Tibial artery (tissue), 4 donors: ENCODE measurements at regions not wholly inside any gene's neighbourhood (a gene's known extent, or its start where the extent isn't known, plus 50 kb on each side); places are given as distances from the start of the nearest gene placed in this dataset.

Experiments used
- DNase-seq, 2 donors: peaks; one replicate each; pipeline ENCODE4 v3.0.0-alpha.2; 2019
- H3K27ac ChIP-seq, 2 donors: fragments of 200-600 bp; sonication (generic) in 1 of 2; 1 replicate in 1 of 2; 2 replicates in 1 of 2; pipeline ENCODE4 v1.5.1; 2018 to 2019; ENCODE audit warnings: mild to moderate bottlenecking in 1 of 2
- H3K27me3 ChIP-seq, 2 donors: fragments of 200-600 bp; sonication (generic) in 1 of 2; one replicate each; pipeline versions ENCODE4 v1.5.1 to v1.6.0; 2016 to 2019
- H3K36me3 ChIP-seq, 3 donors: fragments of 200-600 bp; sonication (generic) in 2 of 3; one replicate each; pipeline ENCODE4 v1.5.1; 2016 to 2019; ENCODE audit warnings: mild to moderate bottlenecking in 2 of 3
- H3K4me1 ChIP-seq, 4 donors: fragments of 200-600 bp; sonication (generic) in 2 of 4; 1 replicate in 3 of 4; 2 replicates in 1 of 4; pipeline ENCODE4 v1.5.1; 2016 to 2019
- H3K4me3 ChIP-seq, 2 donors: fragments of 200-600 bp; sonication (generic) in 1 of 2; 1 replicate in 1 of 2; 2 replicates in 1 of 2; pipeline ENCODE4 v1.5.1; 2018 to 2019; ENCODE audit warnings: mild to moderate bottlenecking in 2 of 2
- H3K9me3 ChIP-seq, 3 donors: fragments of 200-600 bp; sonication (generic) in 1 of 3; one replicate each; pipeline ENCODE4 v1.5.1; 2016 to 2019
- CTCF ChIP-seq, 2 experiments: fragments of 200-600 bp in 1 of 2; fragments of 450-650 bp in 1 of 2; IDR thresholded peaks; one replicate each; pipeline ENCODE4 v1.5.1; 2017 to 2019; ENCODE audit warnings: antibody characterized with exemption in 2 of 2, mild to moderate bottlenecking in 1 of 2, moderate library complexity in 1 of 2
- intact Hi-C: fragments of 100-400 bp; cut with DNase I; formaldehyde crosslinking; loops from one replicate; pipeline ENCODE4 v1.15.0; 2023; ENCODE audit warnings: low total_unique reads

- H3K27me3 ChIP-seq = no peaks in the 10 kb centered on the region
- no peaks in the 10 kb centered on the region for H3K9me3 ChIP-seq
- TF ChIP-seq CTCF (IDR thresholded peaks at IDR 0.05) = no peak
- no peaks in the 10 kb centered on the region for H3K36me3 ChIP-seq
- no peak for DNase-seq
- intact Hi-C loops = no loop called here
- H3K4me3 ChIP-seq = no peak overlapping the region
- H3K4me1 ChIP-seq = no peaks in the 10 kb centered on the region
- H3K27ac ChIP-seq = no peak overlapping the region
These were observed 219.7 kb upstream of the CHST9 start for GRCh38 chr18:27404855-27405254.

DNA sequence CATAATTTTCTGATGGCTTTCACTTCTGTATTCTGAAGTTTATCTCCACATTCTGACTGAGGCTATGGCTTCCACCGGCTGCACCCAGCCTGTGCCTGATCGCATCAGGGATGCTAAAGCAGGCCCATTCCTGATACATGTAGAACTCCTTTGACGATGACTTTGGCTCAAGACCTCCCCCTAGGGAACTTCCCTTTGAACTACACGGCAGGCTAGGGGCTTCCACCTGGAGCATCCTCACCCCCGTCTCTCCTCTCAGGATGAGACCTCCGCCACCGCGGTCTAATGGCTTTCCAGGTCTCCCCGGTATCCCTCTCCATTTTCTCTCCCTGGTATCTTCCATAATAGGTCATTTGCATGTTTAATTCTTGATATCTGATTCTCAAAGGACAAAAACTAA is 214.9 kb upstream of the CHST9 start:
- no peak overlapping the region for H3K4me3 ChIP-seq
- H3K9me3 ChIP-seq = no peaks in the 10 kb centered on the region
- intact Hi-C loops = no loop called here
- H3K4me1 ChIP-seq = no peaks in the 10 kb centered on the region
- no peak for TF ChIP-seq CTCF (IDR thresholded peaks at IDR 0.05)
- H3K27ac ChIP-seq = no peak overlapping the region
- no peaks in the 10 kb centered on the region for H3K27me3 ChIP-seq
- DNase-seq = no peak
- no peaks in the 10 kb centered on the region for H3K36me3 ChIP-seq

DNA sequence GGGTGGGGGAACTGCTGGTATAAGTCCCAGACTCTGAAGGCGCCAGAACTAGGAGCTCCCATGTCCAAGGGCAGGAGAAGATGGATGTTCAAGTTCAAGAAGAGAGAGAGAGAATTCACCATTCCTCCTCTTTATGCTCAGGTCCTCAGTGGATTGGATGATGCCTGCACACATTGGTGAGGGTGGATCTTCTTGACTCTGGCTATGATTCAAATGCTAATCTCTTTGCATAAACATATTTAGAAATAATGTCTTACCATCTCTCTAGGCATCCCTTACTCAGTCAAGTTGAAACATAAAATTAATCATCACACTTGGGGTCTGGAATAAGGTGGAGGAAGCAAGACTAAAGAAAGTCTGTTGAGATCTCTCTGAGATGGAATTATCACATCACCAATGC is 210.6 kb upstream of the CHST9 start:
- intact Hi-C loops = no loop called here
- no peak overlapping the region for H3K4me3 ChIP-seq
- H3K4me1 ChIP-seq = no peaks in the 10 kb centered on the region
- DNase-seq = no peak
- no peaks in the 10 kb centered on the region for H3K27me3 ChIP-seq
- no peak overlapping the region for H3K27ac ChIP-seq
- H3K36me3 ChIP-seq = no peaks in the 10 kb centered on the region
- H3K9me3 ChIP-seq = no peaks in the 10 kb centered on the region
- no peak for TF ChIP-seq CTCF (IDR thresholded peaks at IDR 0.05)

DNA sequence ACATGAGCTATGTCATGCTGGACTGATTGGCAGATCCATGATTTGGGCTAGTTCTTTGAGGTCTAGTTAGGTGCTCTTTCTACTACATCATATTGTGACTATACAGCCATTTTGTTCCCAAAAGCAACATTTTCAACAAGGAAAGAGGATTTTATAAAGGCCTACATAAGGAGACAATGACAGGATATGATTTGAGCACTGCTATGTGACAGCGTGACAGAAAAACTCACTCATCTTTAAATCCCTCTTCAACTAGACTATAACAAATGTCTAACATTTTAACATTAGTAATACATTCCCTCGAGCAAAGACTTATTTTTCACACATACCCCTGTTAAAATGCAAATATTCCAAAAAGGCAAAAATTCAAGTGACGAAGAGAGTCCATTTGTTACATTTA is 209.6 kb upstream of the CHST9 start:
- DNase-seq = no peak
- intact Hi-C loops = no loop called here
- H3K27ac ChIP-seq = no peak overlapping the region
- no peaks in the 10 kb centered on the region for H3K4me1 ChIP-seq
- no peaks in the 10 kb centered on the region for H3K9me3 ChIP-seq
- TF ChIP-seq CTCF (IDR thresholded peaks at IDR 0.05) = no peak
- H3K27me3 ChIP-seq = no peaks in the 10 kb centered on the region
- H3K4me3 ChIP-seq = no peak overlapping the region
- no peaks in the 10 kb centered on the region for H3K36me3 ChIP-seq

DNA sequence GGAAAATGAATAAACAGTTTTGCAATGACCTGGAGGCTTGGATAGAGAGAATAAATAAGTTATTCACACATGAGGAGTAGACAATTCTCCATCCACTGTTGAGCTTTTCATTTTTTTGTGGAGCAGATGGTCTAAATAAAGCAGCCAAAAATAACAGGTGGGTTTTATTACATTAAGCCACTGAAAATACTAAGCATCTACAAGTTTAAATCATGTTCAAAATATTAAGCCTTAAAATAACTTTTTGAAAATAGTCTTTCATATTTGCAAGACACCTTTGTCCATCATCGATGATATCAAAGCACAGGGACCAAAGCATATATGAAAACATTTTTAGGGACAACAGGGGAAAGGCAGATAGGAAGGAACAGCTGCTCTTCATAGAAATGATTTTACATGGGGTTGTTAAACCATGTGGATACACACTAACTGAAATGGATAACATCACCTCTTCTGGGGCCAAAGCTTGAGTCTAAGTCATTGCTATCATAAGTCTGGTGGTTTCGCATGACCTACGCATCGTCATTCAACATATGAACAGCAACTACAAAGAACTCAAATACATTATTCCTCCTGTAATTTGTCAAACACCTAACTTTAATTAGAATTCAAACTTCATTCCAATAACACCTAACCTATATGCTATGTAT is 197.6 kb upstream of the CHST9 start:
- no peaks in the 10 kb centered on the region for H3K4me1 ChIP-seq
- no peak overlapping the region for H3K27ac ChIP-seq
- no peaks in the 10 kb centered on the region for H3K27me3 ChIP-seq
- no peaks in the 10 kb centered on the region for H3K36me3 ChIP-seq
- H3K4me3 ChIP-seq = no peak overlapping the region
- no peaks in the 10 kb centered on the region for H3K9me3 ChIP-seq
- DNase-seq = no peak
- TF ChIP-seq CTCF (IDR thresholded peaks at IDR 0.05) = no peak
- intact Hi-C loops = no loop called here
